Endometrial microvascular endothelial cells (primary cell): ENCODE measurements at regions not wholly inside any gene's neighbourhood (a gene's known extent, or its start where the extent isn't known, plus 50 kb on each side); places are given as distances from the start of the nearest gene placed in this dataset.

ENCODE experiments used
- in situ Hi-C: cut with HindIII; loops from 2 replicates; pipeline ENCODE4 v1.10.0; 2017; ENCODE audit warnings: low sequenced_read_pairs, low pct_unique_long_range_greater_than_20kb; ENCODE audit errors: inconsistent ontology term

- in situ Hi-C loops, result loop anchor here (25.0 kb wide), 1 partner anchor 338 kb away; no protein-coding TSS in a partner anchor
Observed at GRCh38 chr6:110049696-110050439, 71.8 kb downstream of the GPR6 start.
